ENCODE measurements at regions not wholly inside any gene's neighbourhood (a gene's known extent, or its start where the extent isn't known, plus 50 kb on each side); places are given as distances from the start of the nearest gene placed in this dataset.

DNA sequence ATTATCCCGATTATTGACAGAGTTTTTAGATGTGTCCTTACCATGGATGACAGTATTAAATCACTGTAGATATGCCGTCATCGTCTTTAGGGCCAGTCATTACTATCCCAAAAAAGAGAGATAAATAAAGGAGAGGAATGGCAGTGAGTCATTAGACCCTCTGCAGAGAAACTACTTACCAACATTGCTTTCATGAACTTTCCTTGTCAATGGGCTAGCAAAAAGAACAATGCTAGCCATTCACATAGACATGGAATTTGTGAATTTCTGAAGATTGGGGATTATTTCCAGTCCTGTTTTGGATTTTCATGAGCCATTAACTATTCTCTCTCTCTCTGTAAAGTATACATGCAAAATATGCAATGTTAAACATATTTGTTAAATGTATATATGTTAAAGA is 319.4 kb upstream of the FANCL start:
- no peak for DNase-seq

DNA sequence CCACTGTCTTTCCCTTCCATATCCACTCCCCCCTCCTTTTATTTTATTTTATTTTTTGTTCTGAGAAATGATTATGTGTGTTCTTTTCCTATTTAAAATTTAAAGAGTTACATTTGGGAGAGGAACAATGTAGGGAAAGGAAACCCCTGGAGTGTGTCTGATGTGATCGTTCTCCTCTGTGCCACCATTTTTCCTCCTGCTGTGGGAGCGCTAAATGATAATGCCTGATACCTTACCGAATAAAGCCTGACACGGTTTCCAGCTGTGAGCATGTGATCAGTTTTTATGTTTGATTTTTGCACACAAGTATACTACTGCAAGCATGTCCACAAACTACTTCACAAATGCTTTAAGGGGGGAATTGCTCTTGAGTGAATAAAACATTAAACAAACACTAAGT is 317.8 kb upstream of the FANCL start:
- no peak for DNase-seq

GRCh38 chr2:58557176-58557575 is 316.1 kb upstream of the FANCL start:
- DNase-seq, result no peak

GRCh38 chr2:58553937-58554336 is 312.8 kb upstream of the FANCL start:
- DNase-seq, result peak; percentile 36

DNA sequence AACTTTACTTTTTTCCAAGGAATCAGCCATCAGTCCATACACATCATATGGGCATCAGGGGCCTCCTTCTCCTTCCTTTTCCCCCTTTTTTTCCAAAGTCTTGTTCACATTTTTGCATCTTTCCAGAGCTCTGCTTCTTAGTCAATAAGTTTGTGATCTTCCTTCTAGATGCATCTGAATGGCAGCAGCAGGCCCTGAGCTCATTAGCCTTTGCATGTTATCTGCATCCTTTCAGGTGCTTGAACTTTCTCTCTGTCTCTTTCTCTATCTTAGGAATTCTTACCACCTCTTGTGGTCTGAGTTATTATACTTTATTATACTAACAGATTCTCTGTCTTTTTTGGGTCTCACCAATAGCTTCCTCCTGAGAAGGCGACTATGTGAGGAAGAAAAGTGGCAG is 312.4 kb upstream of the FANCL start:
- no peak for DNase-seq

DNA sequence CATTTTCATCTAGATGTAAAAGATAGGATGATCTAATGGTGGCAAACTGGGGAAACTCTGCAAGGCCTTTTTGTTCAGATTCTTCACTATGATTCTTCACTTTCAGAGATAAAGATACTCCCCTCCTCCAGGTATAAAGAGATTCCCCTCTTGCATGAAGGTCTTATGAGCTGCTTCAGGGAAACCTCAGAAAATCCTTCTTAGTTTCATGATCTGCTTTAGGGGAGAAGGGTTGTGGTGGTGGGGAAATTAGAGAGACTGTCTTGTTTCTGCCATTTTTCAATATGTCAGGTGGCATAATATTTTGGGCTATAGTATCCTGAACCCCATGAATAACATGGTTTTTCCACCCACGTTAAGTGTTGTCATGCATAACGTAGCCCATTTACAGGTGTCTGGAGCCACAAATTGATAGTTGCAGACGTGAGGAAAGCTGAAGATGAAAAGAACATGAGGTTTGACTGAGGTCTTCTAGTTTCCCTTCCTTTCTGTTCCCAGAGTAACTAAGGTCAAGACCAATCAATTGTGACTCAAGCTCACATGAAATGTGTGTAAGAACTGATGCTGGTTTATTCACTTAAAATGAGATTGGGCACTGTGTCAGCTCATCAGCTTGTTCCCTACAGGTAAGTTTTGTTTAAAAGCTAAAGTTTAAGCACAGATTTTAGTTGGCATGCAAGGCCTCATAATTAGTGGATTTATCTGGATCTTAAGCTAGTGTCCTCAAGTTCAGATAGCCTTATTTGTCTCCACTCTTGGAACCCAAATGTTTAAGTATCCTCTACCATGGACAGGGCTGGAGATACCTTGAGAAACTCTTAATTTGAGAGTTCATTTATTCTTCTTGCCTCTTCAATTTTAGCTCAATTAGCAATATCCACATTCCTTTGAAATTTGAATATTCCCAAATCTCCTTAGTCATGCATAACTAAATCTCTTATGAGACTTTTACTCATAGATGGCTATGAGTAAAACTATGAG is 304.5 kb upstream of the FANCL start:
- DNase-seq, result no peak

DNA sequence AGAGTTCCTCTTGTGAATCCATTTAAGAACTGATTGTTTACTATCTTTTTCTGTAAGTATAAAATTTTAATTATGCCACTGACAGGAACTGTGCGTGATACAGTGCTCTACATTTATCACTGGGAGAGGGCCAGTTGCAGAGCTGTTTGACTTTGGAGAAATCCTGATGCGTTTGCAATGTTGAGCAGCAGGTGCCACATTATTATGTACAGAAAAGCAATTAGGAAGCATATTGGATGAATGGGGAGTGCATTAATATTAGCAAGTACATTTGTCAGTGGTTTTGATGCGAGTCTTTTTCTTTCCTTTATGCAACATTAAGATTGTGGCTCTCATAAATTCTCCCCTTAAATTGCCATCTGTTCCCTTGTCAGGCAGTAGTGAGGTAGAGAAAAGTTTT is 302.3 kb upstream of the FANCL start:
- no peak for DNase-seq

DNA sequence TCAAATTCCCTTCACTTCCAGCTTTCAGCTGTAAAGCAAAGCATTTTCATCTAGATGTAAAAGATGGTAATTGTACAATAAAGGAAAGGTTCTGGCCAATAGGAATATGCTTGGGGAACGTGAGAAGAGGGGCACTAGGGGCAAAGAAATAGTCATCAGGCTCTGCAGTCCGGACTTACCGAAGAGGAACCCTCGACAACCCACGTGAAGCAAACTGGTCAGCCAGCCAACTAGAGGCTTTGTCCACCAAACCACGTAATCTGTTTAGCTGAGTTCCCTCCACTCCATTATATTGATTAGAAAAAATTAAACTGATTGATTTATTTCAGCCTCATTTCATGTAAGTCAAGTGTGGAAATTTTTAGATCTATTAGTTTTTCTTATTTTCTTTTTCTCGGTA is 300.4 kb upstream of the FANCL start:
- no peak for DNase-seq

DNA sequence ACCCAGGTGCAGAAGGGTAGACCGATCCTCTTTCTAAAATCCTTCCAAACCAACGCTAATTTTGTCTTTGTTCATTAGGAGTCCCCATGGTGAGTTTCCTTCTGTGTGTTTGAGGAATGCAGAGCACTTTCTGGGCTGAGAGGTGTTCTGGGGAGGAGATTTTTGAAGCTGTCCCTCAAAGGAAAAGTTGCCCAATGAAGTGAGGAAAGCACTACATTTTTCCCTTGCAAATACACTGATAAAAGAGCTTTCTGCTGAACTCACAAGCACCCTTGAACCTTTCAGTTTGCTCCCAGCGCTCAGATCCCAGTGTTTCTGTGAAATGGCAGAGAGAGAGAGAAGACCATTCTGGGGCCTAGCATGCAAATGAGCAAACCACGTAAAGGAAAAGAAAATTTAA is 299.6 kb upstream of the FANCL start:
- no peak for DNase-seq

DNA sequence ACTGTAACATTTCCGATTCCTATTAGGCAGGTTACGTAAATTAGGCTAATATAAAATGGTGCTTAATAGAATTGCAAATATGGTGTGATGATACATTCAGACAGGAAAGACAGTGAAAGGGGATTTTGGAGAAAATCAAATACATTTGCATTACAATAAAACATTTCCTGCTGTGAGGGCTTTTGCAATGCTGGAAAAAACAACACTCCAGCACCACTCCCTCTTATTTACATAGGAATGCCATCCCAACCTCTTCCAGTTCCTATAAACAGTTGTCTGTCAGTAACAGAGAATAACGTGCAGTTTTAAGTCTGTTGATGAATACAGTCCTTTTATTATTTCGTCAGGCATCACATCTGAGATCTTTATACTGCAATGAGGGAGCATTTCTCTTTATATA is 298.8 kb upstream of the FANCL start:
- no peak for DNase-seq

DNA sequence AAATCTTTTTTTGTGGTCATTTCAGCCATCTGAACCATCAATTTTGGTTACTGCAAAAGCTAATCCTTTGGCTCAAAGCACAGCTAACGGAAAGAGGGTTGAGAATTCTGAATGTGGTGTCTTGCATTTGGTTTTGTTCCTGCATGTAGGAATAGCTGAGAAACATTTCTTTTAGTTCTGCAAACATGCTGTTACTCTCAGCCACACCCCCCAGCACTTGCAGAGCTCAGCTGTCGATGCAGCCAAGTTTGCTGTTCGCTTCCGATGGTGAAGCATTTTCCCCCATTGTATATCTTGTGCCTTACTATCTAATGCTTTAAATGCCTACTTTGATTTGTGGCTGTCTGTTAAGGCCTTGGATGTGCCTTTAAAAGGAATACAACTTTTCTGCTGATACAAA is 294.9 kb upstream of the FANCL start:
- DNase-seq, result no peak

DNA sequence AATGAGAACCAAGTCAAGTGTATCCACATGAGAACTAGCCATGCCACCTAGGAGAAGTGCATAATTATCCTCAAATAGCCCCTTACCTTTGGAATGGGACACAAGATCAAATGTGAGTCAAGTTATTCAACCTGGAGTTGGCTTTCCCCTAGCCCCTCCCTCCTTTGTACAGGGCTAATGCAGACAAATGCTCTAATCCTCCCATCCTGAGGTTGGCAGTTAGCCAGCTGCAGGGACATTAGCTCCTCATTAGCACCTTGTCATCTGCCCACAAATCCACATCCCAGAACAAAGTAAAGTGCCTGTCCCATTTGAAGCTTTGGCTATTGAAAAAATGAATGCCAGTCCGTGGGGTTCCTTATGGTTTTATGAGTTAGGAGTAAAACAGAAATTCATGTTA is 294.1 kb upstream of the FANCL start:
- DNase-seq, result no peak

DNA sequence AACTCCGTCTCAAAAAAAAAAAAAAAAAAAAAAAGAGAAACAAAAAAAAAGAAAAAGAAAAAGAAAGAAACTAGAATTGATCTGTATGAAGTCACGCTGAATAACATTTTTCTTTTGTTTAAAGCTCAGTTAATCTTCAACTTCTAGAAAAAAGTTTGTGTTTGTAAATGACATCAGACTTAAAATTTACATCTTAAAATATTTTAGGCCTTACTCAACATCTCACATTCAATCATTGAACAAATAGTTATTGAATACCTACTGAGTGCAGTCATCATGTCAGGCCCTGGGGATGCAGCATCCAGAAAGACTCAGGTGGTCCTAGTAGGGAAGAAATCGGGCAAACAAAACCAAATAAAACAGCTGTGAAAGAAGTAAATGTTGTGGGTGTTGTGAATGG is 292.3 kb upstream of the FANCL start:
- no peak for DNase-seq

GRCh38 chr2:58532641-58533040 is 291.5 kb upstream of the FANCL start:
- no peak for DNase-seq

GRCh38 chr2:58527647-58528046 is 286.5 kb upstream of the FANCL start:
- DNase-seq, result no peak

- no peak for DNase-seq
These were observed 280.9 kb upstream of the FANCL start for GRCh38 chr2:58521803-58522554.

DNA sequence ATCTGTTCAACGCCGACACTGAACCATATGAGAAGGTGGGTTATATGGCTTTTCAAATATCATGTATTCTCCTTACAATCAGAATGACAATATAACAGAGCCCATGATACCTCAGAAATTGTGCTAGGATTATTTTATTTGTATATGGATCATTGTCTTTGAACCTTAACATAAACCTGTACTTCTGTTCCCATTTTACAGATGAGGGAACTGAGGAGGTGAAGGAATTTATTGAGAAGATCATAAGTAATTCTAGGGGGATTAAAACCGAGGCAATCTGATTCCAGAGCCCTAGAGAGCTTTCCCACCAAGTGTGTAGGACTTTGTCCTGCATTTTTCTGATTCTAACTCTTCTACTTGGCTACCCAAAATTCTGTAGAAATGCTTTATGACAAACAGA is 279.8 kb upstream of the FANCL start:
- no peak for DNase-seq

DNA sequence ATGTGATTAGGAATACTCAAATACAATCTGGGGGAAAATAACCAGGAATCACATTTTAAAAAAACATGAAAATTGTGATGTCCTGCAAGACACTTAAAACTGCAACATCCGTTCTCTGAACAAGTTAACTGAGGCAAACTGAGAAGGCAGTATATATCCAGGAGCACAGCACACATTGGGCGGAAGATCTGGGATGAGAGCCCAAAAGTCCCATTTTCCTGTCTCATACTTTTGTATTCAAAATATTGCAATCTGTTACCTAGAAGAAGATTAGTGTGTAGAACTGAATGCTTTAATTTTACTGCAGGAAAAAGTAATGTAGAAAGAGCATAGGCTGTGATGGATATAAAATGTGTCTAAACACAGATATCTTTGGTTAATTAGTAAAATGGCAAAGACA is 276.8 kb upstream of the FANCL start:
- no peak for DNase-seq

- DNase-seq, result no peak
These were observed 275.6 kb upstream of the FANCL start for GRCh38 chr2:58516695-58517094.

DNA sequence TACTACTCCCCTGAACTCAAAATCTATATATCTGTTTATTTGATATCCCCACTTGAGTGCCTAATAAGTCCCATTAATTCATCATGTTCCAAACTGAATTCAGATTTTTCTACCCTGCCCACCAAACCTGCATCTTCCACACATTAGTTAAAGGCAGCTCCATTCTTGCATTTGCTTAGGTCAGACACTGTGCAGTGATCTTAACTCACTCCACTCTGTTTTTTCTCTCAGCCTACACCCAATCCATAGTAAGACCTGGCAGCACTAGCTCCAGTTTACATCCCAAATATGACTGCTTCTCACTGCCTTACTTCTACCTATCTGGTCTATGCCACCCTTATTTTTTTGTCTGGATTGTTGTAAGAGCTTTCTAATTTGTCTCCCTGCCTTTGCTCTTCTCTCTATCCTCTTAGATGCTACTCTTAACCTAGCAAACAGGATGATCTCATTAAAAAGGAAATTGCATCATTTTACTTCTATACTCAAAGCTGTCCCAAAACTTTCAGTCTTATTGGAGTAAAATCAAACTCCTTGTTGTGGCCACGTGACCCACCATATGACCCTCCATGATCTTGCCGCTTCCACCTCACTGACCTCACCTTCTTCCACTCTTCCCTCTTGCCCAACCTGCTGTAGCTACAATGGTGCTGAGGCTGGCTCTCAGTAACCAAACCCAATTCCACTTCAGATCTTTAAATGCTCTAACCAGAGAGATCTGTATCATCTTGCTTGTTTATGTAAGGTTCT is 274.9 kb upstream of the FANCL start:
- peak; percentile 85 for DNase-seq

- no peak for DNase-seq
These were observed 273.1 kb upstream of the FANCL start for GRCh38 chr2:58514252-58514651.

GRCh38 chr2:58512878-58513277 is 271.8 kb upstream of the FANCL start:
- no peak for DNase-seq

DNA sequence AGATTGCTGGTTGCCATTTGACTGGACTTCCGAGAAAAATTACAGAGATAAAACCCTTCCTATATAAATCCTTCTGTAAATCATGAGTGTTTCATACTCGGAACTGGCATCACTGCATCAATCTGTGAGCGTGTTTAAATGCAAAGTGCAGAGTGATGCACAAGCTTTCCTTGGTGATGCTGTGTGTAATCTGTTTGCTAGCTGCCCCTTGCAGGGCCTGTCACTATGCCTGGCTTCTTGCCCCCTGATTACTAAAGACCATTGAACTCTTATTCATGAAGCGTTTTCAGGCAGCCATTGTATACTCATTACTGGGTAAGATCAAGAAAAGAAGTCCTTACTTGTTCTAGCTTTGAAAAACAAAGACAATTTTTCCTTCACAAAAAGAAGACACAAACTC is 266.9 kb upstream of the FANCL start:
- DNase-seq, result no peak

DNA sequence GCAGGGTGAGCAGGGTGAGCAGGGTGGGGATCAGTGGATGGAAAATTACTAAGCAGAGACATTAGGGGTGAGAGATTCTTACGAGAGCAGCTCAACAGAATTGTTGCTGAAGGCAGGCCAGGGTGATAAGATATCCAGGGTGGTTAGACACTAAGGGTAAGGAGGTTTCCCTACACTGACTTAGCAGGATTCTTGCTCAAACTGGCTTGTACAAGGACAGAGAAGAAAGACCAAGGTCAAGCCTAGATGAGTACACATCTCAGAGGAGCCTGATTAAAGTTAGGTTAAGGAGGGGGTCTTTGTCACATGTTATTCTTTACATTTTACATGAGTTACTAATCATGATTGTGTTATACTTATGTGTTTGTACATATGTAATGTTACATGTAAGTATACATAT is 262.8 kb upstream of the FANCL start:
- peak; percentile 34 for DNase-seq

Measured in OCI-M1 (cell line).